ENCODE measurements at regions not wholly inside any gene's neighbourhood (a gene's known extent, or its start where the extent isn't known, plus 50 kb on each side); places are given as distances from the start of the nearest gene placed in this dataset.

- Histone ChIP-seq H3K27me3 (ENCODE audit: control insufficient read depth, low read length) (no peaks in the 10 kb centered on the region), H3K9me3 (ENCODE audit: control insufficient read depth, insufficient read depth, low read length) (peaks cover 9% of the 10 kb centered on the region; the same call in 1 of the 2 replicates), H3F3A (ENCODE audit: control insufficient read depth, insufficient read depth) (no peaks in the 10 kb centered on the region), H3K27ac (ENCODE audit: low read depth, low read length) (no peak overlapping the region), H3K79me2 (ENCODE audit: control insufficient read depth, low read length) (no peaks in the 10 kb centered on the region), H3K9me2 (replicated peaks; ENCODE audit: control insufficient read depth, low read length) (no peaks in the 10 kb centered on the region), H3K4me3 (ENCODE audit: low read length) (no peak overlapping the region), H3K36me3 (ENCODE audit: control insufficient read depth, low read length) (no peaks in the 10 kb centered on the region), H3K4me2 (ENCODE audit: low read length) (no peak overlapping the region), H4K20me1 (ENCODE audit: control insufficient read depth, insufficient read depth, low read depth, low read length) (no peaks in the 10 kb centered on the region), H3K4me1 (ENCODE audit: control insufficient read depth, low read length) (no peaks in the 10 kb centered on the region)
- TF ChIP-seq EZH2phosphoT487 (IDR thresholded peaks at IDR 0.05; ENCODE audit: borderline replicate concordance, low read length) (no peak), CTCF (IDR thresholded peaks at IDR 0.05; ENCODE audit: low read depth, low read length, poor library complexity, severe bottlenecking) (no peak)
These were observed 142.9 kb downstream of the FASLG start for GRCh38 chr1:172801771-172802322.

- Histone ChIP-seq H3F3A (ENCODE audit: control insufficient read depth, insufficient read depth) (no peaks in the 10 kb centered on the region), H3K4me3 (ENCODE audit: low read length) (no peak overlapping the region), H3K79me2 (ENCODE audit: control insufficient read depth, low read length) (no peaks in the 10 kb centered on the region), H3K4me2 (ENCODE audit: low read length) (no peak overlapping the region), H3K9me2 (replicated peaks; ENCODE audit: control insufficient read depth, low read length) (no peaks in the 10 kb centered on the region), H3K36me3 (ENCODE audit: control insufficient read depth, low read length) (no peaks in the 10 kb centered on the region), H4K20me1 (ENCODE audit: control insufficient read depth, insufficient read depth, low read depth, low read length) (no peaks in the 10 kb centered on the region), H3K27ac (ENCODE audit: low read depth, low read length) (no peak overlapping the region), H3K9me3 (ENCODE audit: control insufficient read depth, insufficient read depth, low read length) (peaks cover 10% of the 10 kb centered on the region; the same call in 1 of the 2 replicates), H3K27me3 (ENCODE audit: control insufficient read depth, low read length) (no peaks in the 10 kb centered on the region), H3K4me1 (ENCODE audit: control insufficient read depth, low read length) (peaks cover 15% of the 10 kb centered on the region)
- TF ChIP-seq EZH2phosphoT487 (IDR thresholded peaks at IDR 0.05; ENCODE audit: borderline replicate concordance, low read length) = no peak
- TF ChIP-seq CTCF (IDR thresholded peaks at IDR 0.05; ENCODE audit: low read depth, low read length, poor library complexity, severe bottlenecking) = no peak
These were observed 150.8 kb downstream of the FASLG start for GRCh38 chr1:172809750-172810149.

GRCh38 chr1:172810480-172811175 lies 151.7 kb downstream of the FASLG start:
- Histone ChIP-seq H3K9me3 (ENCODE audit: control insufficient read depth, insufficient read depth, low read length) (peaks cover 14% of the 10 kb centered on the region; the same call in 1 of the 2 replicates), H3K4me2 (ENCODE audit: low read length) (no peak overlapping the region), H3K27ac (ENCODE audit: low read depth, low read length) (no peak overlapping the region), H3F3A (ENCODE audit: control insufficient read depth, insufficient read depth) (no peaks in the 10 kb centered on the region), H3K27me3 (ENCODE audit: control insufficient read depth, low read length) (no peaks in the 10 kb centered on the region), H3K4me1 (ENCODE audit: control insufficient read depth, low read length) (peaks cover 15% of the 10 kb centered on the region), H3K9me2 (replicated peaks; ENCODE audit: control insufficient read depth, low read length) (no peaks in the 10 kb centered on the region), H3K4me3 (ENCODE audit: low read length) (no peak overlapping the region), H3K79me2 (ENCODE audit: control insufficient read depth, low read length) (no peaks in the 10 kb centered on the region), H4K20me1 (ENCODE audit: control insufficient read depth, insufficient read depth, low read depth, low read length) (no peaks in the 10 kb centered on the region), H3K36me3 (ENCODE audit: control insufficient read depth, low read length) (no peaks in the 10 kb centered on the region)
- TF ChIP-seq EZH2phosphoT487 (IDR thresholded peaks at IDR 0.05; ENCODE audit: borderline replicate concordance, low read length) (no peak), CTCF (IDR thresholded peaks at IDR 0.05; ENCODE audit: low read depth, low read length, poor library complexity, severe bottlenecking) (no peak)
